H9 (cell line): ENCODE measurements at regions not wholly inside any gene's neighbourhood (a gene's known extent, or its start where the extent isn't known, plus 50 kb on each side); places are given as distances from the start of the nearest gene placed in this dataset.

Experiments used
- DNase-seq: peaks from one replicate; pipeline ENCODE4 v3.0.0-alpha.2; 2017
- H2AFZ ChIP-seq: one replicate; pipeline ENCODE4 v1.6.1; 2013; ENCODE audit warnings: mild to moderate bottlenecking, low read length, control low read depth, moderate library complexity
- H2AK5ac ChIP-seq: 2 replicates; pipeline ENCODE4 v1.6.1; 2013; ENCODE audit warnings: low read length, control low read depth, mixed read lengths; ENCODE audit not compliant: insufficient read length
- H2BK120ac ChIP-seq: one replicate; pipeline ENCODE4 v1.6.1; 2013; ENCODE audit warnings: low read depth, mild to moderate bottlenecking, low read length, control low read depth, inconsistent platforms; ENCODE audit not compliant: poor library complexity, severe bottlenecking
- H2BK12ac ChIP-seq: 2 replicates; pipeline ENCODE4 v1.6.1; 2013; ENCODE audit warnings: low read length, control low read depth, mixed read lengths, low read depth; ENCODE audit not compliant: insufficient read length
- H2BK15ac ChIP-seq: 2 replicates; pipeline ENCODE4 v1.6.1; 2013; ENCODE audit warnings: low read depth, low read length, control low read depth
- H2BK20ac ChIP-seq: one replicate; pipeline ENCODE4 v1.6.1; 2013; ENCODE audit warnings: low read depth, mild to moderate bottlenecking, low read length, control low read depth, inconsistent platforms; ENCODE audit not compliant: poor library complexity, severe bottlenecking
- H2BK5ac ChIP-seq: 2 replicates; pipeline ENCODE4 v1.6.1; 2013; ENCODE audit warnings: low read length, control low read depth, mixed read lengths; ENCODE audit not compliant: insufficient read length
- H3K14ac ChIP-seq: 2 replicates; pipeline ENCODE4 v1.6.1; 2013; ENCODE audit warnings: low read length, control low read depth; ENCODE audit not compliant: insufficient read depth
- H3K18ac ChIP-seq: 2 replicates; pipeline ENCODE4 v1.6.1; 2013; ENCODE audit warnings: low read depth, mild to moderate bottlenecking, mixed read lengths, low read length, control low read depth; ENCODE audit not compliant: insufficient read length
- H3K23ac ChIP-seq: 2 replicates; pipeline ENCODE4 v1.6.1; 2013; ENCODE audit warnings: low read length, control low read depth, mixed read lengths, low read depth; ENCODE audit not compliant: insufficient read length
- H3K23me2 ChIP-seq: 2 replicates; pipeline ENCODE4 v1.6.1; 2013; ENCODE audit warnings: low read depth, mild to moderate bottlenecking, mixed read lengths, low read length, control low read depth; ENCODE audit not compliant: insufficient read length, poor library complexity, severe bottlenecking
- H3K27ac ChIP-seq: 2 replicates; pipeline ENCODE4 v1.5.1; 2013; ENCODE audit warnings: low read length, control low read depth, mixed read lengths, low read depth; ENCODE audit not compliant: insufficient read length
- H3K27me3 ChIP-seq: 2 replicates; pipeline ENCODE4 v1.6.1; 2013; ENCODE audit warnings: low read length, control low read depth, inconsistent platforms; ENCODE audit not compliant: insufficient read depth
- H3K4ac ChIP-seq: 2 replicates; pipeline ENCODE4 v1.6.1; 2013; ENCODE audit warnings: low read depth, mild to moderate bottlenecking, control low read depth, inconsistent platforms, low read length, moderate library complexity
- H3K4me1 ChIP-seq: 2 replicates; pipeline ENCODE4 v1.6.1; 2013; ENCODE audit warnings: low read length, control low read depth, inconsistent platforms; ENCODE audit not compliant: insufficient read depth
- H3K4me2 ChIP-seq: 2 replicates; pipeline ENCODE4 v1.6.1; 2013; ENCODE audit warnings: low read length, control low read depth, mixed read lengths; ENCODE audit not compliant: insufficient read length, insufficient read depth
- H3K56ac ChIP-seq: 2 replicates; pipeline ENCODE4 v1.6.1; 2013; ENCODE audit warnings: low read depth, mild to moderate bottlenecking, mixed read lengths, low read length, control low read depth; ENCODE audit not compliant: insufficient read length
- H3K79me1 ChIP-seq: 2 replicates; pipeline ENCODE4 v1.6.1; 2013; ENCODE audit warnings: low read depth, mild to moderate bottlenecking, moderate library complexity, low read length, control low read depth, inconsistent platforms; ENCODE audit not compliant: insufficient read depth, poor library complexity, severe bottlenecking
- H3K79me2 ChIP-seq: 2 replicates; pipeline ENCODE4 v1.6.1; 2013; ENCODE audit warnings: low read length, control low read depth, inconsistent platforms; ENCODE audit not compliant: insufficient read depth
- H3K9ac ChIP-seq: 2 replicates; pipeline ENCODE4 v1.6.1; 2013; ENCODE audit warnings: low read length, control low read depth, mixed read lengths; ENCODE audit not compliant: insufficient read length; ENCODE audit errors: extremely low read depth
- H3K9me3 ChIP-seq: one replicate; pipeline ENCODE4 v1.6.1; 2013; ENCODE audit warnings: low read depth, low read length, inconsistent platforms; ENCODE audit not compliant: control insufficient read depth
- H3T11ph ChIP-seq: one replicate; pipeline ENCODE4 v1.6.1; 2013; ENCODE audit warnings: mild to moderate bottlenecking, low read length, control low read depth, inconsistent platforms
- H4K20me1 ChIP-seq: one replicate; pipeline ENCODE4 v1.6.1; 2013; ENCODE audit not compliant: control insufficient read depth, insufficient read length, insufficient read depth
- H4K5ac ChIP-seq: 2 replicates; pipeline ENCODE4 v1.6.1; 2013; ENCODE audit warnings: low read depth, mild to moderate bottlenecking, mixed read lengths, low read length, control low read depth; ENCODE audit not compliant: insufficient read length
- H4K8ac ChIP-seq: replicated peaks from 2 replicates; pipeline ENCODE4 v1.6.1; 2013; ENCODE audit warnings: low read length, control low read depth, mixed read lengths, low read depth; ENCODE audit not compliant: insufficient read length
- H4K91ac ChIP-seq: 2 replicates; pipeline ENCODE4 v1.6.1; 2013; ENCODE audit warnings: low read depth, mild to moderate bottlenecking, moderate library complexity, mixed read lengths, low read length, control low read depth; ENCODE audit not compliant: insufficient read length
- H3K27ac Mint-ChIP-seq, 3 experiments: 2 replicates in 2 of 3; 3 replicates in 1 of 3; pipeline ENCODE4 v1.8.0; 2020 to 2021; ENCODE audit warnings: mixed read lengths in 3 of 3, mild to moderate bottlenecking in 1 of 3, moderate library complexity in 1 of 3
- H3K27me3 Mint-ChIP-seq: 2 replicates; pipeline ENCODE4 v1.8.0; 2021; ENCODE audit warnings: low read depth, mild to moderate bottlenecking, moderate library complexity, mixed read lengths
- H3K36me3 Mint-ChIP-seq, 3 experiments: 2 replicates in 2 of 3; 3 replicates in 1 of 3; pipeline ENCODE4 v1.8.0; 2020 to 2021; ENCODE audit warnings: low read depth in 3 of 3, mixed read lengths in 3 of 3; ENCODE audit not compliant: insufficient read depth in 1 of 3
- H3K4me1 Mint-ChIP-seq, 2 experiments: 2 replicates each; pipeline ENCODE4 v1.8.0; 2020; ENCODE audit warnings: mixed read lengths in 2 of 2
- H3K4me3 Mint-ChIP-seq, 2 experiments: 2 replicates in 1 of 2; 3 replicates in 1 of 2; pipeline ENCODE4 v1.8.0; 2020 to 2021; ENCODE audit warnings: mild to moderate bottlenecking in 2 of 2, mixed read lengths in 2 of 2, moderate library complexity in 1 of 2
- H3K9me3 Mint-ChIP-seq, 2 experiments: 2 replicates in 1 of 2; 3 replicates in 1 of 2; pipeline ENCODE4 v1.8.0; 2020; ENCODE audit warnings: mild to moderate bottlenecking in 2 of 2, mixed read lengths in 2 of 2, moderate library complexity in 1 of 2
- CTCF ChIP-seq: fragments of 200-600 bp; sonication (generic); conservative IDR thresholded peaks from 3 replicates; pipeline ENCODE4 v1.8.0; 2021; ENCODE audit warnings: antibody characterized with exemption, mild to moderate bottlenecking
- WGBS: extraction: QIAGEN DNeasy Blood & Tissue Kit; methylation state at CpG from one replicate; pipeline ENCODE4 v1.1.7; 2013; ENCODE audit warnings: missing lambda C conversion rate, low lambda C conversion rate, mixed read lengths; ENCODE audit not compliant: insufficient read length; ENCODE audit errors: extremely low coverage; 5-methylcytosine and 5-hydroxymethylcytosine counted together

DNA sequence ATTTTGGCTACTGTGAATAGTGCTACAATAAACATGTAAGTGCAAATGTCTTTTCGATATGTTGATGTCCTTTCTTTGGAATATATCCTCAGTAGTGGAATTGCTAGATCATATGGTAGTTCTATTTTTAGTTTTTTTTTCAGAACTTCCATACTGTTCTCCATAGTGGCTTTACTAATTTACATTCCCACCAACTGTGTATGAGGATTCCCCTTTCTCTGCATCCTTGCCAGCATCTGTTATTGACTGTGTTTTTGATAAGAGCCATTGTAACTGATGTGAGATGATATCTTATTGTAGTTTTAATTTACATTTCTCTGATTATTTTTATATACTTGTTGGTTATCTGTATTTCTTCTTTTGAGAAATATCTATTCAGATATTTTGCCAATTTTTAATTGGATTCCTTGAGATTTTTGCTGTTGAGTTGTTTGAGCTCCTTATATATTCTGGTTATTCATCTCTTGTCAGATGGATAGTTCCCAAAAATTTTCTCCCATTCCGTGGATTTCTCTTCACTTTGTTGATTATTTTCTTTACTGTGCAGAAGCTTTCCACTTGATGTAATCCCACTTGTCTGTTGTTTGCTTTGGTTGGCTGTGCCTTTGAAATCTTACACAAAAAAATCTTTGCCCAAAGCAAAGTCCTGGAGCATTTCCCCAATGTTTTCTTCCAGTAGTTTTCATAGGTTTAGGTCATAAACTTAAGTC is 532.3 kb downstream of the PID1 start:
- no peak overlapping the region for H3K27ac ChIP-seq
- Mint-ChIP-seq H3K9me3 (no peaks in the 10 kb centered on the region), H3K27ac (no peak overlapping the region), H3K4me1 (no peaks in the 10 kb centered on the region), H3K36me3 (no peaks in the 10 kb centered on the region; a peak in 1 of 7 replicates), H3K4me3 (no peak overlapping the region), H3K27me3 (no peaks in the 10 kb centered on the region)
- H3K79me1 ChIP-seq, result no peaks in the 10 kb centered on the region
- no peak overlapping the region for H2BK120ac ChIP-seq
- H2AK5ac ChIP-seq, result no peak overlapping the region
- no peak for TF ChIP-seq CTCF
- no peaks in the 10 kb centered on the region for H3K4me1 ChIP-seq
- no peak overlapping the region for H4K5ac ChIP-seq
- no peak overlapping the region for H3K14ac ChIP-seq
- no peak overlapping the region for H3T11ph ChIP-seq
- H2BK12ac ChIP-seq, result no peak overlapping the region
- no peak overlapping the region for H3K9ac ChIP-seq
- DNase-seq, result no peak
- WGBS, result no CpG with 5 or more reads among the region's 2 CpGs
- H2BK20ac ChIP-seq, result no peak overlapping the region
- no peaks in the 10 kb centered on the region for H3K79me2 ChIP-seq
- H4K8ac ChIP-seq, result no peak overlapping the region
- no peak overlapping the region for H3K23ac ChIP-seq
- no peaks in the 10 kb centered on the region; the same call in 1 of the 2 replicates for H3K27me3 ChIP-seq
- no peak overlapping the region for H4K91ac ChIP-seq
- H3K23me2 ChIP-seq, result no peaks in the 10 kb centered on the region
- H2BK5ac ChIP-seq, result no peak overlapping the region
- H3K4me2 ChIP-seq, result no peak overlapping the region
- no peaks in the 10 kb centered on the region for H3K9me3 ChIP-seq
- H2AFZ ChIP-seq, result no peak overlapping the region
- H3K4ac ChIP-seq, result no peak overlapping the region
- H3K56ac ChIP-seq, result no peak overlapping the region
- H3K18ac ChIP-seq, result no peak overlapping the region
- no peaks in the 10 kb centered on the region for H4K20me1 ChIP-seq
- no peak overlapping the region for H2BK15ac ChIP-seq
